ENCODE measurements at regions not wholly inside any gene's neighbourhood (a gene's known extent, or its start where the extent isn't known, plus 50 kb on each side); places are given as distances from the start of the nearest gene placed in this dataset.
"Not testable (repeated sequence)": the region's sequence is repeated elsewhere in the genome, so short reads cannot be mapped to it uniquely, and the experiment has no call there.

GRCh38 chr10:4239186-4239585 lies 454.2 kb upstream of the KLF6 start:
- Histone ChIP-seq H3K4me3 (replicated peaks; ENCODE audit: insufficient read depth, low read length) (no peak overlapping the region), H3K27me3 (ENCODE audit: insufficient read depth, poor library complexity, severe bottlenecking) (no peaks in the 10 kb centered on the region), H3K27ac (replicated peaks) (no peak overlapping the region)
- no peak for DNase-seq (ENCODE audit: low read depth in 1 of 2, low spot score in 1 of 2)
- no peak for TF ChIP-seq CTCF (IDR thresholded peaks at IDR 0.05; ENCODE audit: insufficient read depth, low read length)
- TF ChIP-seq GABPA (IDR thresholded peaks at IDR 0.05; ENCODE audit: low read depth): no peak
- no peak for TF ChIP-seq REST (IDR thresholded peaks at IDR 0.05; ENCODE audit: insufficient replicate concordance, low read depth)
- no peak for TF ChIP-seq POLR2AphosphoS5 (IDR thresholded peaks at IDR 0.05; ENCODE audit: low read depth)
- no peak for TF ChIP-seq SPI1 (IDR thresholded peaks at IDR 0.05; ENCODE audit: borderline replicate concordance, low read depth)

GRCh38 chr10:4236905-4237304 lies 451.9 kb upstream of the KLF6 start:
- H3K27ac ChIP-seq (replicated peaks); DNase-seq (ENCODE audit: low read depth in 1 of 2, low spot score in 1 of 2); H3K4me3 ChIP-seq (replicated peaks; ENCODE audit: insufficient read depth, low read length); H3K27me3 ChIP-seq (ENCODE audit: insufficient read depth, poor library complexity, severe bottlenecking): not testable (repeated sequence)

GRCh38 chr10:4234661-4235060 lies 449.7 kb upstream of the KLF6 start:
- peak; percentile 77 for DNase-seq (ENCODE audit: low read depth in 1 of 2, low spot score in 1 of 2)
- H3K27ac ChIP-seq (replicated peaks): peak overlapping the region; percentile 33; the same call in 1 of the 2 replicates
- no peak overlapping the region for H3K4me3 ChIP-seq (replicated peaks; ENCODE audit: insufficient read depth, low read length)
- TF ChIP-seq REST (IDR thresholded peaks at IDR 0.05; ENCODE audit: insufficient replicate concordance, low read depth): no peak
- no peak for TF ChIP-seq SPI1 (IDR thresholded peaks at IDR 0.05; ENCODE audit: borderline replicate concordance, low read depth)
- peak; percentile 9 for TF ChIP-seq CTCF (IDR thresholded peaks at IDR 0.05; ENCODE audit: insufficient read depth, low read length)
- peak; percentile 46; the same call in 1 of the 2 replicates for TF ChIP-seq POLR2AphosphoS5 (IDR thresholded peaks at IDR 0.05; ENCODE audit: low read depth)
- no peak for TF ChIP-seq GABPA (IDR thresholded peaks at IDR 0.05; ENCODE audit: low read depth)
- no peaks in the 10 kb centered on the region for H3K27me3 ChIP-seq (ENCODE audit: insufficient read depth, poor library complexity, severe bottlenecking)

- Histone ChIP-seq H3K4me3 (replicated peaks; ENCODE audit: insufficient read depth, low read length) (no peak overlapping the region), H3K27ac (replicated peaks) (no peak overlapping the region), H3K27me3 (ENCODE audit: insufficient read depth, poor library complexity, severe bottlenecking) (no peaks in the 10 kb centered on the region)
- TF ChIP-seq REST (IDR thresholded peaks at IDR 0.05; ENCODE audit: insufficient replicate concordance, low read depth) (no peak), GABPA (IDR thresholded peaks at IDR 0.05; ENCODE audit: low read depth) (no peak), SPI1 (IDR thresholded peaks at IDR 0.05; ENCODE audit: borderline replicate concordance, low read depth) (no peak), CTCF (IDR thresholded peaks at IDR 0.05; ENCODE audit: insufficient read depth, low read length) (no peak), POLR2AphosphoS5 (IDR thresholded peaks at IDR 0.05; ENCODE audit: low read depth) (no peak)
- DNase-seq (ENCODE audit: low read depth in 1 of 2, low spot score in 1 of 2): no peak
Observed at GRCh38 chr10:4231439-4231838, 446.4 kb upstream of the KLF6 start.
